ENCODE measurements at regions not wholly inside any gene's neighbourhood (a gene's known extent, or its start where the extent isn't known, plus 50 kb on each side); places are given as distances from the start of the nearest gene placed in this dataset.

- Histone ChIP-seq H3K9me2 (replicated peaks; ENCODE audit: insufficient read depth, low read length) (no peaks in the 10 kb centered on the region), H2AFZ (ENCODE audit: low read depth, low read length, severe bottlenecking) (no peak overlapping the region), H3K27me3 (ENCODE audit: low read length) (no peaks in the 10 kb centered on the region), H3F3A (ENCODE audit: insufficient read depth) (no peaks in the 10 kb centered on the region), H3K36me3 (ENCODE audit: low read length) (no peaks in the 10 kb centered on the region), H3K27ac (ENCODE audit: low read depth, low read length) (no peak overlapping the region), H3K4me2 (ENCODE audit: low read depth, low read length, poor library complexity, severe bottlenecking) (no peak overlapping the region), H3K9me3 (ENCODE audit: insufficient read depth, low read length) (no peaks in the 10 kb centered on the region), H3K4me3 (ENCODE audit: insufficient read depth, low read length, poor library complexity, severe bottlenecking) (no peak overlapping the region), H3K79me2 (ENCODE audit: insufficient read depth, low read length) (no peaks in the 10 kb centered on the region), H3K9ac (ENCODE audit: low read length) (no peak overlapping the region), H4K20me1 (ENCODE audit: low read depth, low read length) (no peaks in the 10 kb centered on the region)
- TF ChIP-seq EZH2phosphoT487 (conservative IDR thresholded peaks at IDR 0.05; ENCODE audit: low read length) (no peak), CTCF (IDR thresholded peaks at IDR 0.05; ENCODE audit: insufficient read depth, low read length, poor library complexity, severe bottlenecking) (no peak)
Observed at GRCh38 chr5:165393839-165394238, 1888.4 kb downstream of the MAT2B start.

- H3K27ac ChIP-seq (ENCODE audit: low read depth, low read length), result no peak overlapping the region
- no peak overlapping the region for H3K9ac ChIP-seq (ENCODE audit: low read length)
- H2AFZ ChIP-seq (ENCODE audit: low read depth, low read length, severe bottlenecking), result no peak overlapping the region
- TF ChIP-seq CTCF (IDR thresholded peaks at IDR 0.05; ENCODE audit: insufficient read depth, low read length, poor library complexity, severe bottlenecking), result no peak
- TF ChIP-seq EZH2phosphoT487 (conservative IDR thresholded peaks at IDR 0.05; ENCODE audit: low read length), result no peak
- H3K79me2 ChIP-seq (ENCODE audit: insufficient read depth, low read length), result no peaks in the 10 kb centered on the region
- no peaks in the 10 kb centered on the region for H3K27me3 ChIP-seq (ENCODE audit: low read length)
- H3F3A ChIP-seq (ENCODE audit: insufficient read depth), result no peaks in the 10 kb centered on the region
- H3K9me2 ChIP-seq (replicated peaks; ENCODE audit: insufficient read depth, low read length), result no peaks in the 10 kb centered on the region
- no peaks in the 10 kb centered on the region for H4K20me1 ChIP-seq (ENCODE audit: low read depth, low read length)
- H3K4me2 ChIP-seq (ENCODE audit: low read depth, low read length, poor library complexity, severe bottlenecking), result no peak overlapping the region
- H3K36me3 ChIP-seq (ENCODE audit: low read length), result no peaks in the 10 kb centered on the region
- no peak overlapping the region for H3K4me3 ChIP-seq (ENCODE audit: insufficient read depth, low read length, poor library complexity, severe bottlenecking)
- no peaks in the 10 kb centered on the region for H3K9me3 ChIP-seq (ENCODE audit: insufficient read depth, low read length)
Observed at GRCh38 chr5:165397516-165397915, 1892.1 kb downstream of the MAT2B start.

GRCh38 chr5:165400086-165400485, 1894.7 kb downstream of the MAT2B start:
- Histone ChIP-seq H3K27ac (ENCODE audit: low read depth, low read length) (no peak overlapping the region), H3K4me3 (ENCODE audit: insufficient read depth, low read length, poor library complexity, severe bottlenecking) (no peak overlapping the region), H4K20me1 (ENCODE audit: low read depth, low read length) (no peaks in the 10 kb centered on the region), H3K27me3 (ENCODE audit: low read length) (no peaks in the 10 kb centered on the region), H3K79me2 (ENCODE audit: insufficient read depth, low read length) (no peaks in the 10 kb centered on the region), H3F3A (ENCODE audit: insufficient read depth) (no peaks in the 10 kb centered on the region), H3K36me3 (ENCODE audit: low read length) (no peaks in the 10 kb centered on the region), H3K9me3 (ENCODE audit: insufficient read depth, low read length) (no peaks in the 10 kb centered on the region), H3K9ac (ENCODE audit: low read length) (no peak overlapping the region), H2AFZ (ENCODE audit: low read depth, low read length, severe bottlenecking) (no peak overlapping the region), H3K9me2 (replicated peaks; ENCODE audit: insufficient read depth, low read length) (no peaks in the 10 kb centered on the region), H3K4me2 (ENCODE audit: low read depth, low read length, poor library complexity, severe bottlenecking) (no peak overlapping the region)
- TF ChIP-seq CTCF (IDR thresholded peaks at IDR 0.05; ENCODE audit: insufficient read depth, low read length, poor library complexity, severe bottlenecking) (no peak), EZH2phosphoT487 (conservative IDR thresholded peaks at IDR 0.05; ENCODE audit: low read length) (no peak)

Data from SU-DHL-6 (cell line).